NT2/D1 (cell line): ENCODE measurements at regions not wholly inside any gene's neighbourhood (a gene's known extent, or its start where the extent isn't known, plus 50 kb on each side); places are given as distances from the start of the nearest gene placed in this dataset.

Source experiments
- DNase-seq: peaks from one replicate; pipeline ENCODE4 v3.0.0-alpha.2; 2011; ENCODE audit warnings: low read depth, low spot score
- H3K27me3 ChIP-seq: 2 replicates; pipeline ENCODE4 v1.6.0; 2011; ENCODE audit warnings: mild to moderate bottlenecking; ENCODE audit not compliant: insufficient read length, insufficient read depth
- H3K36me3 ChIP-seq: 2 replicates; pipeline ENCODE4 v1.6.1; 2011; ENCODE audit warnings: mild to moderate bottlenecking, low read length, mixed read lengths; ENCODE audit not compliant: insufficient read depth, insufficient read length
- H3K4me1 ChIP-seq: 2 replicates; pipeline ENCODE4 v1.5.1; 2011; ENCODE audit not compliant: insufficient read depth, insufficient read length
- H3K4me3 ChIP-seq: 2 replicates; pipeline ENCODE4 v1.5.1; 2011; ENCODE audit warnings: low read depth; ENCODE audit not compliant: insufficient read length
- H3K9ac ChIP-seq: 2 replicates; pipeline ENCODE4 v1.6.0; 2011; ENCODE audit warnings: low read depth; ENCODE audit not compliant: insufficient read length
- H3K9me3 ChIP-seq: 2 replicates; pipeline ENCODE4 v1.5.1; 2011; ENCODE audit warnings: mild to moderate bottlenecking, low read length; ENCODE audit not compliant: insufficient read depth
- SUZ12 ChIP-seq: IDR thresholded peaks from 2 replicates; pipeline ENCODE4 v1.6.1; 2011; ENCODE audit not compliant: insufficient read length, insufficient read depth; ENCODE audit errors: extremely low read depth
- YY1 ChIP-seq: IDR thresholded peaks from 2 replicates; pipeline ENCODE4 v1.6.1; 2011; ENCODE audit not compliant: insufficient read length, insufficient read depth
- ZNF274 ChIP-seq: IDR thresholded peaks from 2 replicates; pipeline ENCODE4 v1.6.1; 2011; ENCODE audit warnings: mild to moderate bottlenecking, low read depth, low read length

DNA sequence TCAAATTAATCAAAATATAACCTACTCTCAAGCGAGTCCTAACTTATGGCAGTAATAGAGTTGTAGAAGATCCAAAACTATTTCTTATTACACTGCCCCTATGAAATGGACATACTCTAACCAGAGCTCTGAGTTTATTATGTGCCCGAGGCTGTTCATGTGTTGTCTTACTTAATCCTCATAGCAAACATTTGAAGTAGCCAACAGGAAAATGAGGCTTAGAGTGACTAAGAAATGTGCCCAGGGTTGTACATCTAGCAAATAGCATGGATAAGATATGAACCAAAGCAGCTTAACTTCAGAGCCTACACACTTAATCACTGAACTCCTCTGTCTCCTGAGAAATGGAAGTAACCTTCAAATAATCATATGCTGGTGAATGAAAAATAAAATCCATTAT, 1551.7 kb downstream of the MAT2B start:
- Histone ChIP-seq H3K4me3 (no peak overlapping the region), H3K36me3 (no peaks in the 10 kb centered on the region), H3K4me1 (no peaks in the 10 kb centered on the region), H3K9ac (no peak overlapping the region), H3K9me3 (no peaks in the 10 kb centered on the region), H3K27me3 (no peaks in the 10 kb centered on the region)
- no peak for TF ChIP-seq SUZ12
- no peak for TF ChIP-seq YY1
- TF ChIP-seq ZNF274, result no peak
- DNase-seq, result no peak

DNA sequence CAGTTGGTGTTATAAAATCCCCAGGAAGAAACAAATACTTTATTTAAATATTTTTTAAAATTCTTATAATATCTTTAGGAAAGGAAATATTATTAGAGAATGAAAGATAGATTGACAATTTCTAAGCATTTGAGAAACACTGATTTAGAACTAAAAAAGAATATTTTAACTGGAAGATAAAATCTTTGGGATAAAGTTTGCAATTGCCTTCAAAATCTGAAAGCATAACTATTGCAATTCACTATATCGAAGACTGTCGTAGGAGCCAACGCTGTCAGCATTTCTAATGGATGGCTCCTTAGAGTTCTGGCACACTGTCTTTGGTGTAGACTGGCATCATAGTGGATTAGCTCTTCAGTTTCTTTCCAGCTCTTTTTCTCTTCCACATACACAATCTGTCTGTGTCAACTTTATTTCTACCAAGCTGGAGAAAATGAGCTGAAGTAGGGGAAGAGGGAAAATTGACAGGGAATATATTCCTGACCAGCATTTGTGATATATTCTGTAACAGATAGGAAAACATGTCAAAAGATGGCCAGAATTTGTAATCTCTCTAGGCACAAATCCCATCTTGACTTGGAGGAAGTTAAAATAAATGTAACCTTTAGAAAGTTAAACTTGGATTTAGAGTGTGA, 1561.4 kb downstream of the MAT2B start:
- Histone ChIP-seq H3K9ac (no peak overlapping the region), H3K4me3 (no peak overlapping the region), H3K36me3 (no peaks in the 10 kb centered on the region), H3K9me3 (no peaks in the 10 kb centered on the region), H3K4me1 (no peaks in the 10 kb centered on the region), H3K27me3 (no peaks in the 10 kb centered on the region)
- TF ChIP-seq SUZ12 (no peak), ZNF274 (no peak), YY1 (no peak)
- no peak for DNase-seq

DNA sequence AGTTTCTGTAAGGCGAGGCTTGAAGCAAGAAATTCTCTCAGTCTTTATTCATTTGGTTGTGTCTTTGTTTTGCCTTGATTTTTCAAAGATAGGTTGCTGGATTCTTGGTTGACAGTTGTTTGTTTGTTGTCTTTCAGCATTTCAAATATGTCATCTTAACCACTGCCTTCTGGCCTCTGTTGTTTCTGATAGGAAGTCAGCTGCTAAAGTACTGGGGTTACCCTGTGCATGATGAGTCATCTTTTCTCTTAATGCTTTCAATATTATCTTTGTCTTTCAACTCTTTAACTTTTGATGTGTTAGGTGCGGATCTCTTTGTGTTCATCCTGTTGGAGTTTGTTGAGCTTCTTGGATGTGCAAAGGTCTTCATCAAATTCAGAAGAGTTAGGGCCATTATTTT, 1571.3 kb downstream of the MAT2B start:
- DNase-seq, result no peak
- no peaks in the 10 kb centered on the region for H3K4me1 ChIP-seq
- H3K36me3 ChIP-seq, result no peaks in the 10 kb centered on the region
- no peak overlapping the region for H3K9ac ChIP-seq
- H3K27me3 ChIP-seq, result no peaks in the 10 kb centered on the region
- H3K9me3 ChIP-seq, result no peaks in the 10 kb centered on the region
- no peak overlapping the region for H3K4me3 ChIP-seq
- no peak for TF ChIP-seq YY1
- no peak for TF ChIP-seq SUZ12
- TF ChIP-seq ZNF274, result no peak

DNA sequence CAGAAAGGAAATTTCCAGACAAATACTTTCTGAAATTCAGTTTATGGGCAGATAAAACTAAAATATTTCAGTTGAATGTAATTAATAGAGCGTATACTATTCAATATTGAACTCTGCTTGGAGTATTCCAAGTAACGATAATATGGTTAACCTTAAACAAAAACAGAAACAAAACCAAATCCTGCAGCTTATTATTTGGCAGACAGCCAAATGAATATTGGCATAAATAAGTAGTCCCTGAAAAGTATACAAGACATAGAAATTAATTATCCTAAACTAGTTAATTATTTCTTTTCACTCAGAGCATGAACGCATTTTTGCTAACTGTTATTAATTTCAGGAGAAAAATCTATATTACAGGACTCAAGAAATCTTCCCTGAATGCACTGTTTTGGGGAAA, 1574.0 kb downstream of the MAT2B start:
- H3K9me3 ChIP-seq, result no peaks in the 10 kb centered on the region

DNA sequence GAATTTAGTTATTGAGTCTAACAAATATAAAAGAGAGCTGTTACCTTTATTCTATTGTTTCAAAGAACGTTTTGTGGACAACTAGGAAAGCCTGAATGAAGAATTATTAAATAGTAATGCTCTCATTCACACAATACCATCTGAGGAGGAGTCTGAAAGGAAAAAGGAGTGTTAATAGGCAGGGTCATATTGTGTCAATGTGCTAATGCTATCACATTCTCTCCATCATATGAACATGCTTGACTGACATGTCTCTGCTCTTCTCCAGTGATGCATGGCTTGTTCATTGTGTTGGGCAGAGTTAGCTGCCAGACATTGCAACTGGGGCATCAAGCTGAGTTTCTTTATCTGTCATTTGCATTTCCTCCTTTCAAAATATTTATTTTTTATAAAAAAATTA, 1578.0 kb downstream of the MAT2B start:
- no peak for DNase-seq
- TF ChIP-seq YY1, result no peak
- TF ChIP-seq SUZ12, result no peak
- no peak for TF ChIP-seq ZNF274
- Histone ChIP-seq H3K36me3 (no peaks in the 10 kb centered on the region), H3K27me3 (no peaks in the 10 kb centered on the region), H3K4me1 (no peaks in the 10 kb centered on the region), H3K9me3 (no peaks in the 10 kb centered on the region), H3K9ac (no peak overlapping the region), H3K4me3 (no peak overlapping the region)

More for the DNA sequence above, 1574.0 kb downstream of the MAT2B start:
- no peak for TF ChIP-seq SUZ12
- TF ChIP-seq YY1, result no peak
- no peak for TF ChIP-seq ZNF274
- Histone ChIP-seq H3K36me3 (no peaks in the 10 kb centered on the region), H3K9ac (no peak overlapping the region), H3K27me3 (no peaks in the 10 kb centered on the region), H3K4me3 (no peak overlapping the region), H3K4me1 (no peaks in the 10 kb centered on the region)
- no peak for DNase-seq

DNA sequence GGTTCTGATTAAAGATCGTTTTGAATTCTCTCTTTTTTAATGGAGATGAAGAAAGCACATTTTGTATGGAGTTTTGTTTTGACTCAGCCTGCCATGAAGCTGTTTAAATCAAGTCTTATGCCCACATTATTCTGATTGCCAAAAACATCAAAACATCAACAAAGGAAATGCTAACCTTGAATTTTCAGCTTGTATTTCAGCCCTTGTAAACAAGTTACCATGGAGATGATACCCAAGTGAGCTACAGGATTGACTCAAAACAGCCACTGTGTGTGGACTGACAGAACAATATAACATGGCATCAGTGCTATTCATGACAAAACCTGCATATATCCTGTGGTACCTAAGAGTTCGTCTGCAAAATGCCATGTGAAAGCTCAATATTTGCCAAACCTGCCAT, 1581.0 kb downstream of the MAT2B start:
- H3K4me1 ChIP-seq, result no peaks in the 10 kb centered on the region
- H3K4me3 ChIP-seq, result no peak overlapping the region
- H3K9me3 ChIP-seq, result no peaks in the 10 kb centered on the region
- TF ChIP-seq YY1, result no peak
- TF ChIP-seq ZNF274, result no peak
- TF ChIP-seq SUZ12, result no peak
- no peak overlapping the region for H3K9ac ChIP-seq
- DNase-seq, result no peak
- H3K27me3 ChIP-seq, result no peaks in the 10 kb centered on the region
- H3K36me3 ChIP-seq, result no peaks in the 10 kb centered on the region

DNA sequence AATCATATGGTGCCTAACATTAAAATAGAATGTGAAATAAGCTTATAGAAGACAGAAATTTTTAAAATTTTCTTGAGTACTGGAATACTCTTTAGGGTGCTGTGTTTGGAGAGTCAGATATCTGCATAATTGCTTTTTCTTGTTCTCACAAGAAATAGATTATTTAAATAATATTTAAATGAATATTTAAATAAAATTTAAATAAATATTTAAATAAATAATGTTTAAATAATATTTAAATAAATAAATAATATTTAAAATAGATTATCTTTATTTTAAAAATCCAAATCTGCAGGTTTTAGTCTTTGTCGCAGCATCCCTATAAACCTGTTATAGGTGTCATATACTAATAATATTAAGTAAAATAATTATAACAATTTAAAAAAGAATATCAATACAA, 1589.4 kb downstream of the MAT2B start:
- no peaks in the 10 kb centered on the region for H3K36me3 ChIP-seq
- H3K4me3 ChIP-seq, result no peak overlapping the region
- no peaks in the 10 kb centered on the region for H3K27me3 ChIP-seq
- H3K9ac ChIP-seq, result no peak overlapping the region
- H3K9me3 ChIP-seq, result peaks cover 5% of the 10 kb centered on the region; the same call in 1 of the 2 replicates
- no peak for TF ChIP-seq SUZ12
- TF ChIP-seq ZNF274, result no peak
- no peak for TF ChIP-seq YY1
- no peak for DNase-seq
- no peaks in the 10 kb centered on the region for H3K4me1 ChIP-seq

DNA sequence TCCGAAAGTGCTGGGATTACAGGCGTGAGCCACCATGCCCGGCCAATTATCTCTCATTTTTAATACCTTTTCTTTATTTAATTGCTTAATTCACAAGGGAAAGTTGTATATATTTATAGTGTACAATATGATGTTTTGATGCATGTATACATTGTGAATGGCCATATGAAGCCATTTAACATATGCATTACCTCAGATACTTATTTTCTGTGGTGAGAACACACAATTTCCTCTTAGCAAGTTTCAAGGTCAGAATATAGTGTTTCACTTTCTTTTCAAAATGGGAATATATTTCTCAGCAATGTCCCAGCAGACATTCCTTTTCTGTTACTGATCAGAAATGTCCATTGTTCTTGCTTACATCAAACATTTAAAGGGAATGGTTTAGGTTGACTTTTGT, 1596.3 kb downstream of the MAT2B start:
- Histone ChIP-seq H3K9me3 (peaks cover 8% of the 10 kb centered on the region; the same call in 1 of the 2 replicates), H3K4me3 (no peak overlapping the region), H3K27me3 (no peaks in the 10 kb centered on the region), H3K9ac (no peak overlapping the region), H3K36me3 (no peaks in the 10 kb centered on the region), H3K4me1 (no peaks in the 10 kb centered on the region)
- no peak for DNase-seq
- TF ChIP-seq SUZ12 (no peak), ZNF274 (no peak)
